H1 (cell line): ENCODE measurements at regions not wholly inside any gene's neighbourhood (a gene's known extent, or its start where the extent isn't known, plus 50 kb on each side); places are given as distances from the start of the nearest gene placed in this dataset.

Source experiments
- CTCF ChIA-PET: fragments of 300-600 bp; sonication (Branson Sonifier 250); formaldehyde crosslinking; loops from one replicate; lab custom pipeline; 2021; ENCODE audit not compliant: partially characterized antibody; lab: Charles Lee
- POLR2A ChIA-PET: fragments of 300-600 bp; sonication (Branson Sonifier 250); formaldehyde crosslinking; loops from one replicate; lab custom pipeline; 2021; ENCODE audit warnings: inconsistent platforms; ENCODE audit not compliant: partially characterized antibody; lab: Charles Lee
- DNase-seq, 2 experiments: peaks; one replicate each; pipeline versions ENCODE4 v3.0.0 to v3.0.0-alpha.2; 2010 to 2022; ENCODE audit warnings: low spot score in 2 of 2, low read depth in 1 of 2, mixed read lengths in 1 of 2
- FAIRE-seq: peaks from 2 replicates; lab custom pipeline; 2011; peaks lifted over from hg19 to GRCh38; lab: Jason Lieb, UNC
- H2AFZ ChIP-seq: 2 replicates; pipeline ENCODE4 v1.8.1; 2012; ENCODE audit warnings: low read length, inconsistent platforms
- H2AK5ac ChIP-seq: 2 replicates; pipeline ENCODE4 v1.6.1; 2013; ENCODE audit warnings: low read depth, low read length
- H2BK120ac ChIP-seq: replicated peaks from 2 replicates; pipeline ENCODE3; 2013; ENCODE audit warnings: low read depth, low read length, inconsistent platforms
- H2BK12ac ChIP-seq: 2 replicates; pipeline ENCODE4 v1.6.1; 2013; ENCODE audit warnings: low read depth, low read length
- H2BK15ac ChIP-seq: 2 replicates; pipeline ENCODE4 v1.6.1; 2013; ENCODE audit warnings: low read length
- H2BK20ac ChIP-seq: 2 replicates; pipeline ENCODE4 v1.6.1; 2013; ENCODE audit warnings: low read length
- H2BK5ac ChIP-seq: 2 replicates; pipeline ENCODE4 v1.6.1; 2013; ENCODE audit warnings: low read depth, low read length
- H3K14ac ChIP-seq: 2 replicates; pipeline ENCODE4 v1.6.1; 2013; ENCODE audit warnings: inconsistent platforms; ENCODE audit not compliant: insufficient read length
- H3K18ac ChIP-seq: 2 replicates; pipeline ENCODE4 v1.6.1; 2013; ENCODE audit warnings: low read length; ENCODE audit errors: extremely low read depth
- H3K23ac ChIP-seq: 2 replicates; pipeline ENCODE4 v1.6.1; 2013; ENCODE audit warnings: inconsistent platforms; ENCODE audit not compliant: insufficient read length
- H3K23me2 ChIP-seq: 2 replicates; pipeline ENCODE4 v1.6.1; 2013; ENCODE audit warnings: low read depth, low read length
- H3K27ac ChIP-seq: 2 replicates; pipeline ENCODE4 v1.6.1; 2011; ENCODE audit warnings: low read depth, low read length, inconsistent platforms
- H3K27me3 ChIP-seq, 4 experiments: replicated peaks in 1 of 4; 1 replicate in 1 of 4; 2 replicates in 3 of 4; pipeline versions ENCODE4 v1.6.1 to v1.8.1; 2011 to 2013; ENCODE audit warnings: low read length in 3 of 4, mild to moderate bottlenecking in 3 of 4, inconsistent platforms in 2 of 4, mixed read lengths in 2 of 4, moderate library complexity in 1 of 4; ENCODE audit not compliant: control insufficient read depth in 3 of 4, insufficient read depth in 3 of 4; ENCODE audit errors: extremely low read depth in 1 of 4
- H3K36me3 ChIP-seq, 4 experiments: 2 replicates each; pipeline versions ENCODE4 v1.6.1 to v1.8.1; 2011 to 2013; ENCODE audit warnings: mild to moderate bottlenecking in 4 of 4, low read length in 3 of 4, moderate library complexity in 2 of 4, control low read depth in 1 of 4, inconsistent platforms in 1 of 4; ENCODE audit not compliant: insufficient read depth in 4 of 4, control insufficient read depth in 2 of 4
- H3K4ac ChIP-seq: replicated peaks from 2 replicates; pipeline ENCODE3; 2013; ENCODE audit warnings: low read length, low read depth, mixed read lengths, inconsistent platforms; ENCODE audit not compliant: insufficient read length
- H3K4me1 ChIP-seq, 4 experiments: replicated peaks in 1 of 4; 1 replicate in 1 of 4; 2 replicates in 3 of 4; pipeline versions ENCODE4 v1.6.1 to v1.8.1; 2011 to 2013; ENCODE audit warnings: low read length in 3 of 4, inconsistent platforms in 2 of 4, mixed read lengths in 1 of 4; ENCODE audit not compliant: insufficient read depth in 4 of 4, control insufficient read depth in 3 of 4
- H3K4me2 ChIP-seq, 2 experiments: 2 replicates each; pipeline versions ENCODE4 v1.6.1 to v1.8.1; 2011 to 2013; ENCODE audit warnings: low read depth in 2 of 2, low read length in 2 of 2, control low read depth in 1 of 2, inconsistent platforms in 1 of 2, mild to moderate bottlenecking in 1 of 2; ENCODE audit not compliant: insufficient read depth in 1 of 2
- H3K4me3 ChIP-seq, 4 experiments: fragments of 200-600, 300-600 bp in 1 of 4; sonication (generic), shearing (Covaris generic), sonication (Bioruptor Twin) in 1 of 4; 2 replicates each; pipeline versions ENCODE4 v1.5.1 to v1.8.1; 2011 to 2016; ENCODE audit warnings: low read length in 4 of 4, low read depth in 3 of 4, control low read depth in 2 of 4, inconsistent platforms in 2 of 4, mild to moderate bottlenecking in 2 of 4, mixed read lengths in 1 of 4, moderate library complexity in 1 of 4; ENCODE audit not compliant: insufficient read depth in 2 of 4; ENCODE audit errors: extremely low read depth in 1 of 4
- H3K56ac ChIP-seq: replicated peaks from 2 replicates; pipeline ENCODE3; 2013; ENCODE audit warnings: low read depth, mild to moderate bottlenecking, mixed read lengths, low read length, inconsistent platforms; ENCODE audit not compliant: insufficient read length
- H3K79me1 ChIP-seq: 2 replicates; pipeline ENCODE4 v1.6.1; 2013; ENCODE audit warnings: low read depth, low read length, control low read depth
- H3K79me2 ChIP-seq, 2 experiments: 2 replicates each; pipeline versions ENCODE4 v1.6.1 to v1.8.1; 2012 to 2013; ENCODE audit warnings: low read length in 2 of 2, mild to moderate bottlenecking in 2 of 2, inconsistent platforms in 1 of 2; ENCODE audit not compliant: insufficient read depth in 2 of 2, control insufficient read depth in 1 of 2
- H3K9ac ChIP-seq, 4 experiments: replicated peaks in 1 of 4; 1 replicate in 1 of 4; 2 replicates in 3 of 4; pipeline versions ENCODE4 v1.6.1 to v1.8.1; 2011 to 2013; ENCODE audit warnings: low read depth in 3 of 4, low read length in 3 of 4, control low read depth in 2 of 4, mild to moderate bottlenecking in 2 of 4, moderate library complexity in 2 of 4, inconsistent platforms in 1 of 4; ENCODE audit errors: extremely low read depth in 1 of 4
- H3K9me3 ChIP-seq, 2 experiments: 2 replicates each; pipeline versions ENCODE4 v1.6.1 to v1.8.1; 2012 to 2013; ENCODE audit warnings: mild to moderate bottlenecking in 2 of 2, moderate library complexity in 2 of 2, control low read depth in 1 of 2, inconsistent platforms in 1 of 2, low read depth in 1 of 2, low read length in 1 of 2, mixed read lengths in 1 of 2; ENCODE audit not compliant: insufficient read depth in 2 of 2
- H4K20me1 ChIP-seq, 2 experiments: replicated peaks in 1 of 2; 2 replicates each; pipeline versions ENCODE3 to v1.8.1; 2011 to 2013; ENCODE audit warnings: inconsistent platforms in 2 of 2, low read length in 2 of 2, mild to moderate bottlenecking in 1 of 2; ENCODE audit not compliant: insufficient read depth in 2 of 2, control insufficient read depth in 1 of 2
- H4K5ac ChIP-seq: 2 replicates; pipeline ENCODE4 v1.6.1; 2013; ENCODE audit warnings: low read length, low read depth, mixed read lengths, inconsistent platforms; ENCODE audit not compliant: insufficient read length
- H4K8ac ChIP-seq: 2 replicates; pipeline ENCODE4 v1.8.0; 2013; ENCODE audit warnings: mild to moderate bottlenecking, moderate library complexity, low read length, inconsistent platforms; ENCODE audit not compliant: insufficient read depth; ENCODE audit errors: extremely low read depth
- H4K91ac ChIP-seq: replicated peaks from 2 replicates; pipeline ENCODE3; 2013; ENCODE audit warnings: low read length, mixed read lengths, inconsistent platforms; ENCODE audit not compliant: insufficient read length
- CEBPB ChIP-seq: IDR thresholded peaks from 2 replicates; pipeline ENCODE4 v1.6.1; 2012; ENCODE audit warnings: low read depth, low read length
- EP300 ChIP-seq, 2 experiments: IDR thresholded peaks; 1 replicate in 1 of 2; 2 replicates in 1 of 2; pipeline ENCODE4 v1.6.1; 2011 to 2012; ENCODE audit warnings: low read depth in 2 of 2, low read length in 2 of 2, mild to moderate bottlenecking in 2 of 2, borderline replicate concordance in 1 of 2, inconsistent platforms in 1 of 2, moderate library complexity in 1 of 2
- EZH2 ChIP-seq: fragments of 200-600 bp; sonication (generic); IDR thresholded peaks from 2 replicates; pipeline ENCODE4 v1.7.1; 2012; ENCODE audit warnings: low read depth, mild to moderate bottlenecking, moderate library complexity, low read length, inconsistent platforms; ENCODE audit not compliant: severe bottlenecking
- HDAC6 ChIP-seq: IDR thresholded peaks from one replicate; pipeline ENCODE4 v1.7.1; 2012; ENCODE audit warnings: low read depth, mild to moderate bottlenecking, inconsistent platforms, low read length, moderate library complexity
- MAFK ChIP-seq: IDR thresholded peaks from 2 replicates; pipeline ENCODE4 v1.6.1; 2012; ENCODE audit warnings: low read depth, mild to moderate bottlenecking, improper control_type of control experiment, low read length
- MAX ChIP-seq: IDR thresholded peaks from 2 replicates; pipeline ENCODE4 v1.6.1; 2012; ENCODE audit warnings: inconsistent platforms
- NRF1 ChIP-seq: IDR thresholded peaks from 2 replicates; pipeline ENCODE4 v1.6.1; 2011; ENCODE audit warnings: mild to moderate bottlenecking, low read depth, low read length, improper control_type of control experiment
- POLR2AphosphoS5 ChIP-seq: IDR thresholded peaks from 2 replicates; pipeline ENCODE4 v1.6.1; 2011; ENCODE audit warnings: low read depth, low read length
- RNF2 ChIP-seq: fragments of 200-900, 300-1000 bp; sonication (generic); IDR thresholded peaks from 2 replicates; pipeline ENCODE4 v1.7.1; 2016; ENCODE audit warnings: borderline replicate concordance, low read depth, mild to moderate bottlenecking, antibody characterized with exemption, low read length; ENCODE audit not compliant: poor library complexity, severe bottlenecking; ENCODE audit errors: missing control alignments
- SAP30 ChIP-seq: fragments of 300-600 bp; sonication (generic); IDR thresholded peaks from 2 replicates; pipeline ENCODE4 v1.7.1; 2012; ENCODE audit warnings: low read length, moderate library complexity, mild to moderate bottlenecking, inconsistent platforms; ENCODE audit not compliant: insufficient read depth, insufficient replicate concordance
- SP2 ChIP-seq: IDR thresholded peaks from 2 replicates; pipeline ENCODE4 v1.6.1; 2012; ENCODE audit warnings: mild to moderate bottlenecking, low read length, inconsistent platforms
- ZNF274 ChIP-seq: IDR thresholded peaks from 2 replicates; pipeline ENCODE4 v1.7.0; 2012; ENCODE audit warnings: low read length, borderline replicate concordance; ENCODE audit errors: extremely low read depth
- WGBS, 2 experiments: shearing (Covaris generic) in 1 of 2; methylation state at CpG; one replicate each; pipeline versions ENCODE4 v1.1.6 to v1.1.7; 2013 to 2015; ENCODE audit warnings: low lambda C conversion rate in 2 of 2, mixed read lengths in 2 of 2, inconsistent platforms in 1 of 2, low coverage in 1 of 2, missing lambda C conversion rate in 1 of 2; ENCODE audit not compliant: insufficient replicate concordance in 2 of 2, insufficient coverage in 1 of 2, insufficient read length in 1 of 2; ENCODE audit errors: extremely low coverage in 1 of 2, missing lambda C conversion rate in 1 of 2; 5-methylcytosine and 5-hydroxymethylcytosine counted together

DNA sequence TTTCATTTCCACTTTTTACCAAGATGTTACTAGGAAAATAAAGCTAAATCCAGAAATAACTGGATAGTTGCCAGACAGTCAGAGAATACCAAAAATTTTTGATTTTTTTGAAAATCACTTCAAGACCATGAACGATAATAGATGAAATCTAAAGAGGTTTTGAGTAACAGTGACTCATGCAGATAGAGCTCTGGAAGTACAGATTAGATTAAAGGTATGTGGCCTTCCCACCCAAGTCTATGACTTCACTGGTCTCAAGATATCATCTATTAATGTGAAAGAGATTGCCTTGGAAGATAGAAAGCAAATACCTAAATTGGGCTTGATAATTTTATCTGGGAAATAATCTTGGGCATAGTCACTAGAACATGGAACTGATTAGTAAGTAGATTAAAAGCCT, 415.9 kb downstream of the METTL15 start:
- DNase-seq (no peak), FAIRE-seq (no peak)
- H3K4me1 ChIP-seq: no peaks in the 10 kb centered on the region
- H3K9ac ChIP-seq: no peak overlapping the region
- no peak overlapping the region for H3K18ac ChIP-seq
- no peaks in the 10 kb centered on the region for H3K79me1 ChIP-seq
- no peak overlapping the region for H3K4me3 ChIP-seq
- no peak overlapping the region for H2AK5ac ChIP-seq
- no peak overlapping the region for H2BK20ac ChIP-seq
- H3K4me2 ChIP-seq: no peak overlapping the region
- H3K79me2 ChIP-seq: no peaks in the 10 kb centered on the region
- H2BK120ac ChIP-seq: no peak overlapping the region
- no peak overlapping the region for H3K27ac ChIP-seq
- H4K5ac ChIP-seq: no peak overlapping the region
- no peak overlapping the region for H2AFZ ChIP-seq
- 100% methylated on average over 1 of the region's 1 CpG; no CpG with 5 or more reads in 1 of the 2 experiments for WGBS, 2 experiments
- ChIA-PET CTCF (interaction anchor here (0.6 to 1.4 kb wide), 2 partner anchors 9 to 807 kb away, joined by 3 read pairs; no protein-coding TSS in a partner anchor), POLR2A (no interaction called here)
- no peak overlapping the region for H3K4ac ChIP-seq
- H3K23ac ChIP-seq: no peak overlapping the region
- H3K56ac ChIP-seq: no peak overlapping the region
- H4K8ac ChIP-seq: no peak overlapping the region
- H3K36me3 ChIP-seq: no peaks in the 10 kb centered on the region; a peak in 1 of 8 replicates
- no peaks in the 10 kb centered on the region for H3K27me3 ChIP-seq
- H3K9me3 ChIP-seq: peaks cover 7 to 16% of the 10 kb centered on the region in 2 experiments; a peak in 3 of 4 replicates
- no peak overlapping the region for H2BK12ac ChIP-seq
- no peak overlapping the region for H2BK5ac ChIP-seq
- H3K14ac ChIP-seq: no peak overlapping the region
- no peaks in the 10 kb centered on the region for H3K23me2 ChIP-seq
- no peaks in the 10 kb centered on the region for H4K20me1 ChIP-seq
- H2BK15ac ChIP-seq: no peak overlapping the region
- no peak overlapping the region for H4K91ac ChIP-seq
- TF ChIP-seq ZNF274: no peak
- no peak for TF ChIP-seq MAFK
- TF ChIP-seq NRF1: no peak
- no peak for TF ChIP-seq POLR2AphosphoS5
- TF ChIP-seq CEBPB: no peak
- no peak for TF ChIP-seq SP2
- TF ChIP-seq RNF2: no peak
- no peak for TF ChIP-seq SAP30
- no peak for TF ChIP-seq EP300 (IDR thresholded peaks at IDR 0.05; ENCODE audit: borderline replicate concordance in 1 of 2, low read depth in 2 of 2, low read length in 2 of 2)
- TF ChIP-seq HDAC6: no peak
- no peak for TF ChIP-seq EZH2
- no peak for TF ChIP-seq MAX
